SIG-M5 treated with dmso at 0.1 percent for 504 hours (cell line): ENCODE measurements at regions not wholly inside any gene's neighbourhood (a gene's known extent, or its start where the extent isn't known, plus 50 kb on each side); places are given as distances from the start of the nearest gene placed in this dataset.
A peak's percentile ranks its signal among the peaks of the same experiment; 100 is the strongest.

Source experiments
- DNase-seq: peaks from one replicate; lab custom pipeline; 2025; ENCODE audit not compliant: unreplicated experiment; lab: John Stamatoyannopoulos, UW

- no peak for DNase-seq
These were observed 120.2 kb downstream of the TRIM29 start for GRCh38 chr11:120017582-120018150.

- peak; percentile 2 for DNase-seq
These were observed 124.3 kb downstream of the TRIM29 start for GRCh38 chr11:120013325-120014250.

- no peak for DNase-seq
These were observed 125.7 kb downstream of the TRIM29 start for GRCh38 chr11:120012245-120012644.

GRCh38 chr11:120011836-120012235 lies 126.1 kb downstream of the TRIM29 start:
- DNase-seq = no peak

- DNase-seq = no peak
These were observed 127.1 kb downstream of the TRIM29 start for GRCh38 chr11:120010775-120011174.

- no peak for DNase-seq
These were observed 128.0 kb downstream of the TRIM29 start for GRCh38 chr11:120009938-120010337.

GRCh38 chr11:120007144-120007543 lies 130.8 kb downstream of the TRIM29 start:
- no peak for DNase-seq

- DNase-seq = no peak
These were observed 133.2 kb downstream of the TRIM29 start for GRCh38 chr11:120004723-120005122.

GRCh38 chr11:120001178-120002090 lies 136.5 kb downstream of the TRIM29 start:
- DNase-seq = no peak

GRCh38 chr11:119999220-119999619 lies 138.7 kb downstream of the TRIM29 start:
- DNase-seq = no peak

GRCh38 chr11:119996556-119996955 lies 141.4 kb downstream of the TRIM29 start:
- DNase-seq = no peak

- DNase-seq = no peak
These were observed 142.0 kb downstream of the TRIM29 start for GRCh38 chr11:119995730-119996491.

- no peak for DNase-seq
These were observed 144.2 kb downstream of the TRIM29 start for GRCh38 chr11:119993722-119994121.

GRCh38 chr11:119992171-119993051 lies 145.5 kb downstream of the TRIM29 start:
- no peak for DNase-seq

- no peak for DNase-seq
These were observed 146.2 kb downstream of the TRIM29 start for GRCh38 chr11:119991669-119992068.

- no peak for DNase-seq
These were observed 146.9 kb downstream of the TRIM29 start for GRCh38 chr11:119991022-119991404.

- no peak for DNase-seq
These were observed 147.4 kb downstream of the TRIM29 start for GRCh38 chr11:119990309-119991021.

- no peak for DNase-seq
These were observed 148.6 kb downstream of the TRIM29 start for GRCh38 chr11:119989159-119989821.

- no peak for DNase-seq
These were observed 152.4 kb downstream of the TRIM29 start for GRCh38 chr11:119985551-119985950.
